PC-9 (cell line): ENCODE measurements at regions not wholly inside any gene's neighbourhood (a gene's known extent, or its start where the extent isn't known, plus 50 kb on each side); places are given as distances from the start of the nearest gene placed in this dataset.
A peak's percentile ranks its signal among the peaks of the same experiment; 100 is the strongest.
"Not testable (repeated sequence)": the region's sequence is repeated elsewhere in the genome, so short reads cannot be mapped to it uniquely, and the experiment has no call there.

ENCODE experiments used
- BruUV-seq: library from RNA; stranded (reverse); fragments of 400-500 nt; replicated peaks from 2 replicates; lab custom pipeline; 2021; lab: Mats Ljungman, UMichigan
- CTCF ChIA-PET: fragments of 300-600 bp; sonication (Branson Sonifier 250); formaldehyde crosslinking; loops from one replicate; lab custom pipeline; 2022; ENCODE audit warnings: antibody characterized with exemption; lab: Charles Lee
- POLR2A ChIA-PET: fragments of 300-600 bp; sonication (Branson Sonifier 250); formaldehyde crosslinking; loops from one replicate; lab custom pipeline; 2022; ENCODE audit warnings: antibody characterized with exemption; ENCODE audit not compliant: unreplicated experiment; lab: Charles Lee
- DNase-seq, 2 experiments: peaks; one replicate each; pipeline versions ENCODE4 v3.0.0 to v3.0.0-alpha.2; 2015 to 2022; ENCODE audit warnings: mixed read lengths in 1 of 2
- H2AFZ ChIP-seq: fragments of 200-600 bp; sonication (generic); 2 replicates; pipeline ENCODE4 v1.8.1; 2017; ENCODE audit warnings: antibody characterized with exemption
- H3F3A ChIP-seq: fragments of 200-600 bp; sonication (generic); 2 replicates; pipeline ENCODE4 v1.8.1; 2017; ENCODE audit warnings: antibody characterized with exemption, mild to moderate bottlenecking, low read depth; ENCODE audit not compliant: insufficient read depth
- H3K27ac ChIP-seq: fragments of 200-600 bp; sonication (generic); 2 replicates; pipeline ENCODE4 v1.6.1; 2016; ENCODE audit warnings: mixed run types
- H3K27me3 ChIP-seq: fragments of 200-600 bp; sonication (generic); 2 replicates; pipeline ENCODE4 v1.6.1; 2016; ENCODE audit warnings: low read depth, mixed run types; ENCODE audit not compliant: insufficient read depth
- H3K36me3 ChIP-seq: fragments of 200-600 bp; sonication (generic); 2 replicates; pipeline ENCODE4 v1.6.1; 2016; ENCODE audit warnings: low read depth, mixed run types
- H3K4me1 ChIP-seq: fragments of 200-600 bp; sonication (generic); replicated peaks from 2 replicates; pipeline ENCODE4 v1.6.1; 2016; ENCODE audit warnings: mixed run types; ENCODE audit not compliant: insufficient read depth
- H3K4me2 ChIP-seq: fragments of 200-600 bp; sonication (generic); 2 replicates; pipeline ENCODE4 v1.6.1; 2017; ENCODE audit warnings: mixed run types
- H3K4me3 ChIP-seq: fragments of 200-600 bp; sonication (generic); 2 replicates; pipeline ENCODE4 v1.6.1; 2016; ENCODE audit warnings: mixed run types
- H3K79me2 ChIP-seq: fragments of 200-600 bp; sonication (generic); 2 replicates; pipeline ENCODE4 v1.6.1; 2017; ENCODE audit warnings: low read depth, mixed run types
- H3K9me2 ChIP-seq: fragments of 200-600 bp; sonication (generic); 2 replicates; pipeline ENCODE4 v1.8.1; 2017; ENCODE audit warnings: mild to moderate bottlenecking; ENCODE audit not compliant: insufficient read depth
- H3K9me3 ChIP-seq: fragments of 200-600 bp; sonication (generic); 2 replicates; pipeline ENCODE4 v1.8.1; 2016; ENCODE audit warnings: low read depth; ENCODE audit not compliant: insufficient read depth
- H4K20me1 ChIP-seq: fragments of 200-600 bp; sonication (generic); 2 replicates; pipeline ENCODE4 v1.8.1; 2017; ENCODE audit not compliant: insufficient read depth
- EZH2 ChIP-seq: fragments of 200-600 bp; sonication (generic); IDR thresholded peaks from 2 replicates; pipeline ENCODE4 v1.8.0; 2017; ENCODE audit warnings: antibody characterized with exemption, low read depth
- intact Hi-C: fragments of 100-400 bp; cut with micrococcal nuclease; formaldehyde crosslinking; loops from one replicate; pipeline ENCODE4 v1.10.0; 2022; ENCODE audit not compliant: unreplicated experiment
- TF ChIP-seq, protein P1 (sequence below): fragments of 200-600 bp; sonication (generic); conservative IDR thresholded peaks from 2 replicates; pipeline ENCODE4 v1.6.1; 2017; ENCODE audit warnings: mixed run types, antibody characterized with exemption, mild to moderate bottlenecking, moderate library complexity

DNA sequence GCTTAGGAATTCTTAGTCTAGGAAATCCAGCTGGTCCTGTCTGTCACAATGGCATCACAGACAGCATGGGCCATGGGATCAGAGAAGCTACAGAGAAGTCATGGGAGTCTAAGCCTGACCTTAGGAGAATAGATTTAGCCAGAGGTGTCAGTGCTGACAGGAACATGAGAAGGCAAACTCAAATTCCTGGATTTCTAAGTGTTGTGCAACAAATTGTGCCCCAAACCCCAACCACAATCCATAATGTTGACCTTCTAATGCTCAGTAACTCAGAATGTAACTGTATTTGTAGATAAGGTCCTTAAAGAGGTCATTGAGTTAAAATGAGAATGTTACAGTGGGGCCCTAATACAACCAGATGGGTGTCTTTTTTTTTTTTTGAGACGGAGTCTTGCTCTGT is 95.9 kb upstream of the RHOBTB1 start:
- BruUV-seq = no TSS peak
- CTCF ChIA-PET = no interaction called here

GRCh38 chr10:61037261-61037830 is 93.4 kb upstream of the RHOBTB1 start:
- Histone ChIP-seq H3F3A (peaks cover 20% of the 10 kb centered on the region), H3K4me3 (peak overlapping the region; percentile 12; the same call in 1 of the 2 replicates), H3K4me2 (peak overlapping the region; percentile 52), H3K4me1 (peaks cover 33% of the 10 kb centered on the region), H3K27ac (peak overlapping the region; percentile 69)
- intact Hi-C loops = loop anchor here (1.0 to 2.0 kb wide), 2 partner anchors 59 to 73 kb away; no protein-coding TSS in a partner anchor
- H3K9me3 ChIP-seq, H2AFZ ChIP-seq, POLR2A ChIA-PET, H3K9me2 ChIP-seq, H3K79me2 ChIP-seq, H4K20me1 ChIP-seq, H3K27me3 ChIP-seq, H3K36me3 ChIP-seq, BruUV-seq, CTCF ChIA-PET: not testable (repeated sequence)
- peak; percentile 92 to 98 for DNase-seq

More for the DNA sequence above, 95.9 kb upstream of the RHOBTB1 start:
- peak in 1 of 2 experiments; percentile 54 for DNase-seq
- POLR2A ChIA-PET = no interaction called here
- H3K9me3 ChIP-seq = no peaks in the 10 kb centered on the region
- no peaks in the 10 kb centered on the region for H3K36me3 ChIP-seq
- H4K20me1 ChIP-seq = no peaks in the 10 kb centered on the region
- H3K27ac ChIP-seq = no peak overlapping the region
- H3K4me3 ChIP-seq = no peak overlapping the region
- H3K27me3 ChIP-seq = no peaks in the 10 kb centered on the region
- no peak overlapping the region for H2AFZ ChIP-seq
- no peaks in the 10 kb centered on the region for H3K79me2 ChIP-seq
- intact Hi-C loops = no loop called here
- H3K4me1 ChIP-seq = peaks cover 33% of the 10 kb centered on the region
- peaks cover 20% of the 10 kb centered on the region for H3F3A ChIP-seq
- TF ChIP-seq, protein P1, sequence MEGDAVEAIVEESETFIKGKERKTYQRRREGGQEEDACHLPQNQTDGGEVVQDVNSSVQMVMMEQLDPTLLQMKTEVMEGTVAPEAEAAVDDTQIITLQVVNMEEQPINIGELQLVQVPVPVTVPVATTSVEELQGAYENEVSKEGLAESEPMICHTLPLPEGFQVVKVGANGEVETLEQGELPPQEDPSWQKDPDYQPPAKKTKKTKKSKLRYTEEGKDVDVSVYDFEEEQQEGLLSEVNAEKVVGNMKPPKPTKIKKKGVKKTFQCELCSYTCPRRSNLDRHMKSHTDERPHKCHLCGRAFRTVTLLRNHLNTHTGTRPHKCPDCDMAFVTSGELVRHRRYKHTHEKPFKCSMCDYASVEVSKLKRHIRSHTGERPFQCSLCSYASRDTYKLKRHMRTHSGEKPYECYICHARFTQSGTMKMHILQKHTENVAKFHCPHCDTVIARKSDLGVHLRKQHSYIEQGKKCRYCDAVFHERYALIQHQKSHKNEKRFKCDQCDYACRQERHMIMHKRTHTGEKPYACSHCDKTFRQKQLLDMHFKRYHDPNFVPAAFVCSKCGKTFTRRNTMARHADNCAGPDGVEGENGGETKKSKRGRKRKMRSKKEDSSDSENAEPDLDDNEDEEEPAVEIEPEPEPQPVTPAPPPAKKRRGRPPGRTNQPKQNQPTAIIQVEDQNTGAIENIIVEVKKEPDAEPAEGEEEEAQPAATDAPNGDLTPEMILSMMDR = no peak
- TF ChIP-seq EZH2 = no peak
- H3K9me2 ChIP-seq = no peaks in the 10 kb centered on the region
- H3K4me2 ChIP-seq = no peak overlapping the region

GRCh38 chr10:61036148-61036547 is 92.2 kb upstream of the RHOBTB1 start:
- intact Hi-C loops = loop anchor here (2.0 kb wide), 1 partner anchor 57 kb away; no protein-coding TSS in a partner anchor
- H3K36me3 ChIP-seq, H4K20me1 ChIP-seq, H3K9me2 ChIP-seq, POLR2A ChIA-PET, BruUV-seq, DNase-seq, H3K9me3 ChIP-seq, H2AFZ ChIP-seq, H3K27me3 ChIP-seq, H3K4me3 ChIP-seq, H3K27ac ChIP-seq, H3K79me2 ChIP-seq: not testable (repeated sequence)
- Histone ChIP-seq H3K4me2 (peak overlapping the region; percentile 52; the same call in 1 of the 2 replicates), H3K4me1 (peaks cover 33% of the 10 kb centered on the region), H3F3A (peaks cover 20% of the 10 kb centered on the region)
- CTCF ChIA-PET = interaction anchor here (0.7 kb wide), 1 partner anchor 11 kb away, joined by 3 read pairs; no protein-coding TSS in a partner anchor

GRCh38 chr10:61031341-61031740 is 87.4 kb upstream of the RHOBTB1 start:
- CTCF ChIA-PET = no interaction called here

More at GRCh38 chr10:61031341-61031740, 87.4 kb upstream of the RHOBTB1 start:
- BruUV-seq = no TSS peak
- no peak overlapping the region for H2AFZ ChIP-seq
- no peak overlapping the region for H3K4me3 ChIP-seq
- TF ChIP-seq, protein P1 = no peak
- TF ChIP-seq EZH2 = no peak
- H3K79me2 ChIP-seq = no peaks in the 10 kb centered on the region
- intact Hi-C loops = no loop called here
- H3K36me3 ChIP-seq = no peaks in the 10 kb centered on the region
- H3K27me3 ChIP-seq = no peaks in the 10 kb centered on the region
- no peak overlapping the region for H3K4me2 ChIP-seq
- no peak overlapping the region for H3K27ac ChIP-seq
- POLR2A ChIA-PET = no interaction called here
- no peaks in the 10 kb centered on the region for H3K9me2 ChIP-seq
- H3F3A ChIP-seq = peaks cover 1% of the 10 kb centered on the region; the same call in 1 of the 2 replicates
- peaks cover 3% of the 10 kb centered on the region for H3K4me1 ChIP-seq
- no peaks in the 10 kb centered on the region for H3K9me3 ChIP-seq
- no peak for DNase-seq
- no peaks in the 10 kb centered on the region for H4K20me1 ChIP-seq
